ENCODE measurements at regions not wholly inside any gene's neighbourhood (a gene's known extent, or its start where the extent isn't known, plus 50 kb on each side); places are given as distances from the start of the nearest gene placed in this dataset.
"Not testable (repeated sequence)": the region's sequence is repeated elsewhere in the genome, so short reads cannot be mapped to it uniquely, and the experiment has no call there.

DNA sequence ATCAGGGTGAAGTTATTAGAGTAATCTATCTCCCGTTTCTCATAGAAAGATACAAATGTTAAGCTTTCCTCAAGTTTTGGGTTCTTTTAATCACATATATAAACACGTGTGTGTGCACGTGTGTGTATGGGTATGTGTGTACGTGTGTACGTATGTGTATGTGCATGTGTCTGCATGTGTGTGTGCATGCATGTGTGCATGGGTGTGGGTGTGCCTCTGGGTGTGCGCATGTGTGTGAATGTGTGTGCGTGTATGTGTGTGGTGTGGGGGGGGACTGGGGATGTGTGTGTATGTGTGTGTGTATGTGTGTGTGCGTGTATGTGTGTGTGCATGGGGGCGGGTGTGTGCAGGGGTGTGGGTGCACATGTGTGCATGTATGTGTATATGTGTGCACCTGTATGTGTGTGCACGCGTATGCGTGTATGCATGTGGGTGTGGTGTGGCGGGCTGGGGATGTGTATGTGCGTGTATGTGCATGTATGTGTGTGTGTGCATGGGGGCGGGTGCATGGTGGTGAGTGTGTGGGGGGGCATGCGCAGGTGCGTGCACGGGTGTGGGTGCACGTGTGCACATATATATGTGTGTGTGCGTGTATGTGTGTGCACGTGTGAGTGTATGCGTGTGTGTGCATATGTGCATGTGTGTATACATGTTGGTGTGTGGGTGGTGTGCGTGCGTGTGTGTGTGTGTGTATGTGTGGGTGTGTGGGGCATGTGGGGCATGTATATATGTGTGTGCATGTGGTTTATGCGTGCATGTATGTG, 304.0 kb downstream of the MBD2 start:
- no peak for DNase-seq (ENCODE audit: low spot score)

- no peak for DNase-seq (ENCODE audit: low spot score)
Measured at GRCh38 chr18:53918091-53918490, 306.4 kb downstream of the MBD2 start.

GRCh38 chr18:53911200-53911599, 313.3 kb downstream of the MBD2 start:
- no peak for DNase-seq (ENCODE audit: low spot score)

DNA sequence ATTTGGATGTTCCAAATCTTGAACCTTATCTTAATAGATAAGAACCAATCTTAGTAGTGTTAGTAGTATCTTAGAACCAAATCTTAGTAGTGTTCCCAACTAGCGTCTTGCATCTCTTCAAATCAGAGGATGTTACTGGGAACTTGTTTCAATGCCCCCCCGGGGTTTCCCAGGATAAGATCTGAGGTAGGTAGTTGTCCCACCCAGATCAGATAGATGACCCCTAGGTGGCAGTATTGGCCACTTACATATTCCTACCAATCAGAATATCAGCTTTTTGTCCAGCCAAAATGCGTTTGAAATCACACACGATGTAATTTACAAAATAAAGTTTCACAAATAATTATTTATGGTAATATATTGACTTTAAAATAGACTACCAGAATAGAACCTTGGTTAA, 314.8 kb downstream of the MBD2 start:
- peak; percentile 4 for DNase-seq (ENCODE audit: low spot score)

GRCh38 chr18:53907921-53908320, 316.5 kb downstream of the MBD2 start:
- no peak for DNase-seq (ENCODE audit: low spot score)

DNA sequence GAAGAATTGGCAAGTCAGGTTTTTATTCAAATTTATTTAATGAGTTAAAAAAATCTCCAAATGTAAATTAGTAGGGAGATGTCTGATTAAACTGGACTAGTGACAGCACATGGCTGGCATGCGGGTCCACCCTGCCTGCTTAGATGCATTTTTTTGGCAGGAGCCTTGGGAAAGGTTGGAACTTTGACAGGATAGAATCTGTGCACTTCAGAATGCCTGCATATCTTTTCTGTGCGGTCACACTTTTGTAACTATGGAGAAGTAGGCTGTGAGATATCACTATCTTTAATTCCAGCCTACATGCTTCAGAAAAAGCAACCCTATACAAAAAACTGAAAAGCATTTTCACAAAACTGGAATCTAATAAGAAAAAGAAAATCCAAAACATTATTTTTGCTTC, 317.8 kb downstream of the MBD2 start:
- DNase-seq (ENCODE audit: low spot score): no peak

DNA sequence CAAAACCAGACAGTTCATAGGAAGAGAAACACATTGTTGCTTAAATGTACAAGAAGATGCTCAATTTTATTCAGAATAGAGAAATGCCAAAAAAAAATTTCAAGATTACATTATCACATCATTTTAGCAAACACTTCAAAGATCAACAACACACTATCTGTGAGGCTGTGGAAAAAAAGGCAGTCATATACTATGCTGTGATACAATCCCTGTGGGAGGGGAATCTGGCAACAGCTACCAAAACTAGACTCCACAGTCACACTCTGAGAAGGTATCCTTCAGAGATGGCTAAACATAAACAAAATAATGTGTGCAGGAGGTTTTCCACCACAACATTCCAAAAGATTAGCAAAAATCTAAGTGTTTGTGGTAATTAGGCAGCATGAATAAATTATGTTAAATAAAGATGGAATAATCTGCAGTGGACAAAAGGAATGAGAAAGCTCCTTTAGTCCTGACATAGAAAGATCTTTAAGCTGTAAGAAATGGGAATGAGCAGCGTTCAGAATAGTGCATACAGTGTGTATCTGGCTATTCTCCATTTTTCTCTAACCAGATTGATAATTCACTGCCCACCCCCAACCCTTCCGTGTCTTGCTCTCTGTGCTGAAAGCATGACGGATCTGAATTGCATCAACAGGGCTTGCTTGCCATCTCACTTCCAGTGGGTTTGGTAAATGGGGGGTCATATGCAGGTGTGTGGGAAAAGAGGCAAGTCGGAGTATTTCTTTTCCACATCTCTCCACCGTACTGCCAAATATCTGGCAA, 329.6 kb downstream of the MBD2 start:
- DNase-seq (ENCODE audit: low spot score): no peak

DNA sequence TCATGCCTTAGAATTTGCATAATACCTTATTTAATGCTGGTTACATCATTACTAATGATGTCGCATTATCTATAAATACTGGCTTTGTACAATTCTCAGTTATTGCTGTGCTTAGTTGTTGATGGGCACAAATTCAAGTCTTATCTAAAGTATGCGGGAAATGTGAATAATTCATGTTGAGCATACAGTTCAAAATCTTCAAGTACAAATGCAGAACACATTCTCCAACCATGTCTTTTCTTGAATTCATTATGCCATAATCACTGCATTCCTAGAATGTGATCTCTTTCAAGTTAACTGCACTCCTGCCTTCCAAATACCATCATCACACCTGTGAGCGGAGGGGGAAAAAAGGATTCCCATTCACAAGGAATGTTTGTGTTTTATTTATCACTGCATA, 337.0 kb downstream of the MBD2 start:
- DNase-seq (ENCODE audit: low spot score): no peak

DNA sequence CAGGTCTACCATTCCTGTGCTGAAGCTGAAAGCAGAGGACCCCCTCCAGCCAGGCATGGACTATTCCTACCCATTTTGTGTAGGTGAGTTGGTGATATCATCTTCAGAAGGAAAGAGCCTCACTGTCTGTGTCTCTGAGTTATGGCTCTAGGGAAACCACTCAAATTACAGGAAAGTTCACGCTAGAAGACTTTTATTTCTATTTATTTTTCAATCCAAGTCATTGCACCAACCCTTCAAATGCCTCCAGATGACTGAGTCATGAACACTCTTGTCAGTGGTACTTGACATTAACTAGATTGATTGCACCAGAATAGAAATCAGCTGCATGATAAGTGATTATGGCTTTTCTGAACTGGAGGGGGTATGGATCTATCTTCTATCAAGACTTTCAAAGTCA, 338.4 kb downstream of the MBD2 start:
- no peak for DNase-seq (ENCODE audit: low spot score)

DNA sequence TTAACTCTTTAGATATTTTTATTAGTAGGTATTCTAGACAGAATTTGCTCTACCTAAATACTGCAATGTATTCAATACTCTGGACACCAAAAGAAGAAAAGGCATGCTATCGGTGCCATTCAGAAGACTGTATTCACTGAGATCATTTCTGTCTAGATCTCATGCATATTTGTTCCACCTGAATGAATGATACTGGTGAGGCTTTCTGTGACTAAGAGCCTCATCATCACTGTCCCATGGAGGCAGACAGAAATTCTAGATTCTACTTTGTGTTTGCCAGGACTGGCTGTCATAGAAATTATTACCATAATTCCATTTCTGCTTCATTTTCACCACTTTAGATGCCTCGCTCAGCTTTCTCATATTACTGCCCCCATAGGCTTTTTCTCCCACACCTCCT, 340.7 kb downstream of the MBD2 start:
- DNase-seq (ENCODE audit: low spot score): no peak

GRCh38 chr18:53874103-53874502, 350.4 kb downstream of the MBD2 start:
- DNase-seq (ENCODE audit: low spot score): no peak

DNA sequence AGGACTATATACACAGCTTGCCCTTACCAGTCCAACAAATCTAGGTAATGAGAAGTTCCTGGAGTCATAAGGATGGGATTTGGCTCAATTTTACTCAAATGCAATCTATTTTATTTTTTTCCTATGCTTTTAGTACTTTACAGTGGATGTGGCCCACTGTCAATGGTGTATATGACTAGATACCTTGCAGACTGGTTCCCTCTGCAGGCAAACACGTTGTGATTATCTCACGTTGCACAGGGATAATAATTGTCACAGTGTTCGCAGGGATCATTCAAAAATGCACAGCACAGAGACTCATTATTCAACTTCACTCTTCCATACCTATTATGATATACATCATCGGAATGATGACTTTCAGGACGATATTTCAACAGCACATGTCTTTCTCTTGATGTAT, 359.7 kb downstream of the MBD2 start:
- DNase-seq (ENCODE audit: low spot score): no peak

DNA sequence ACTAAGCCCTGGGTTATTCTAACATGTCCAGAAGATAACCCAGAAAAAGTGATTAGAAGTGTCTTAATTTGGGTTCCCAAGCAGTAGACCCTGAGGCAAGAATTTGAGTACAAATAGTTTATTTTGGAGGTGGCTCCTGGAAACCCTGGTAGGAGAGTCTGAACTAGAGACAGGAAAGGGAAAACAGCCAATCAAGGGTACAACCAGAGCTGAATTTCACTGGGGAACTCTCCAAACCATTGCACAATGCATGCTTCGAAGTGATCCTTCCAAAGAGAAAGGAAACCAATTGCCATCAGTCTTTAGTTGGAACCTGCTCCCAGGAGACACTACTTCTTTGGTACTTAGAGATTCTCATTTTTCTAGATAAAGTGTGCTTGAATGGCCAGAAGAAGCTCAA, 361.5 kb downstream of the MBD2 start:
- DNase-seq (ENCODE audit: low spot score): no peak

DNA sequence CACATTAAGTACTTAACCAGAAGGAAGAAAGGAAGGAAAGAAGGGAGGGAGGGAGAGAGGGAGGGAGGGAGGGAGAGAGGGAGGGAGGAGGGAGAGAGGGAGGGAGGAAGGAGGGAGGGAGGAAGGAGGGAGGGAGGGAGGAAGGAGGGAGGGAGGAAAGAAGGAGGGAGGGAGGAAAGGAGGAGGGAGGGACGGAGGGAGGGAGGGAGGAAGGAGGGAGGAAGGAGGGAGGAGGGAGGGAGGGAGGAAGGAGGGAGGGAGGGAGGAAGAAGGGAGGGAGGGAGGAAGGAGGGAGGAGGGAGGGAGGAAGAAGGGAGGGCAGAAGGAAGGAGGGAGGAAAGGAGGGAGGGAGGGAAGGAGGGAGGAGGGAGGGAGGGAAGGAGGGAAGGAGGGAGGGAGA, 363.3 kb downstream of the MBD2 start:
- no peak for DNase-seq (ENCODE audit: low spot score)

DNA sequence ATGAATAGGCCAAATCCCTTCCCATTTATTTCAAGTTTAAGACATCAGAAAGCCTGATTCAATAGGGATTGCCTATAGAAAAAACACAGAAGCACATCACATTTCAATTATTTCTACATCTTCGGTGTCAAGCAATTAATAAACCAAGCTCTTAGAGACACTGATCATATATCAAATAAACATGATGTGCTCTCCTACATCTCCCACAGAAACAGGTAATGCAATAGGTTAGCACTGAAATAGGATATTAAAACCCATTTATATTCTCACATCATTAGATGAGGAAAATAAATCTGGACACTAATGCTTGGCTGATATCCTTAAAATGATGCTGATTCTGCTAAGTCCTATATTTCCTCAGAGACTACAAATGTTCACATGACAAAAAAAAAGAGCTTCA, 364.7 kb downstream of the MBD2 start:
- DNase-seq (ENCODE audit: low spot score): no peak

GRCh38 chr18:53850902-53851301, 373.6 kb downstream of the MBD2 start:
- no peak for DNase-seq (ENCODE audit: low spot score)

GRCh38 chr18:53843763-53844162, 380.7 kb downstream of the MBD2 start:
- no peak for DNase-seq (ENCODE audit: low spot score)

GRCh38 chr18:53843113-53843760, 381.2 kb downstream of the MBD2 start:
- no peak for DNase-seq (ENCODE audit: low spot score)

DNA sequence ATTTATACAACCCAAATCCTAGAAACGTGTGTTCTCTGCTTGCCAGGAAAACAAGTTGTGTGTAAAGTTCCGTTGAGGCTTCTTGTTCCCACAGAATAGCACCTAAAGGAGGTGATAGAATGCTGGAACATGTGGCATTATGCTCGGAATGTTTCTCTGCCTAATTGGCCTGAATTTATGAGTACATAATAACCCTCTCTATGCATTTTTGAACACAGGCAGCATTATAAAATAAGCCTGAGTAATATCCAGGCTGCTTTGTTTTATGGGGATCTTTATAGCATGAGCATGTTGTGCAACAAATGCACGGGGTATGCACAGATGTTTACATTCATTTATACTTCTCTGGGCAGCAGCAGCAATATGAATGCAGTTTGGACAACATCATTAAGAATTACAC, 385.7 kb downstream of the MBD2 start:
- no peak for DNase-seq (ENCODE audit: low spot score)

DNA sequence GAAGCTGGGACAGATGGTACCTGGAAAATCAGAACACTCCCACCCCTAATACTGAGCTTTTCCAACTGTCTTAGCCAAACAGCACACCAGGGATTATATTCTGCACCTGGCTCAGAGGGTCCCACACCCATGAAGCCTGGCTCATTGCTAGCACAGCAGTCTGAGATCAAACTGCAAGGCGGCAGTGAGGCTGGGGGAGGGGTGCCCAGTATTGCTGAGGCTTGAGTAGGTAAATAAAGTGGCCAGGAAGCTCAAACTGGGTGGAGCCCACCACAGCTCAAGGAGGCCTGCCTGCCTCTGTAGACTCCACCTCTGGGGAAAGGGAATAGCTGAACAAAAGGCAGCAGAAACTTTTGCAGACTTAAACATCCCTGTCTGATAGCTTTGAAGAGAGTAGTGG, 403.3 kb downstream of the MBD2 start:
- not testable (repeated sequence) for DNase-seq (ENCODE audit: low spot score)

GRCh38 chr18:53819671-53820070, 404.8 kb downstream of the MBD2 start:
- DNase-seq (ENCODE audit: low spot score): no peak

GRCh38 chr18:53819174-53819573, 405.3 kb downstream of the MBD2 start:
- no peak for DNase-seq (ENCODE audit: low spot score)
